Kidney epithelial cell (primary cell): ENCODE measurements at regions not wholly inside any gene's neighbourhood (a gene's known extent, or its start where the extent isn't known, plus 50 kb on each side); places are given as distances from the start of the nearest gene placed in this dataset.

Source experiments
- DNase-seq: peaks from one replicate; pipeline ENCODE4 v3.0.0-alpha.2; 2010; ENCODE audit warnings: low read depth
- H3K27me3 ChIP-seq: 2 replicates; pipeline ENCODE4 v1.6.0; 2011; ENCODE audit warnings: low read length; ENCODE audit not compliant: control insufficient read depth, insufficient read depth
- H3K36me3 ChIP-seq: 2 replicates; pipeline ENCODE4 v1.5.1; 2011; ENCODE audit warnings: low read length; ENCODE audit not compliant: control insufficient read depth, insufficient read depth
- H3K4me3 ChIP-seq: 2 replicates; pipeline ENCODE4 v1.5.1; 2011; ENCODE audit warnings: low read depth, mild to moderate bottlenecking, control low read depth, low read length
- CTCF ChIP-seq: IDR thresholded peaks from 2 replicates; pipeline ENCODE4 v1.5.1; 2011; ENCODE audit warnings: mild to moderate bottlenecking, moderate library complexity, low read length, control low read depth, inconsistent platforms; ENCODE audit not compliant: insufficient read depth, poor library complexity, severe bottlenecking

DNA sequence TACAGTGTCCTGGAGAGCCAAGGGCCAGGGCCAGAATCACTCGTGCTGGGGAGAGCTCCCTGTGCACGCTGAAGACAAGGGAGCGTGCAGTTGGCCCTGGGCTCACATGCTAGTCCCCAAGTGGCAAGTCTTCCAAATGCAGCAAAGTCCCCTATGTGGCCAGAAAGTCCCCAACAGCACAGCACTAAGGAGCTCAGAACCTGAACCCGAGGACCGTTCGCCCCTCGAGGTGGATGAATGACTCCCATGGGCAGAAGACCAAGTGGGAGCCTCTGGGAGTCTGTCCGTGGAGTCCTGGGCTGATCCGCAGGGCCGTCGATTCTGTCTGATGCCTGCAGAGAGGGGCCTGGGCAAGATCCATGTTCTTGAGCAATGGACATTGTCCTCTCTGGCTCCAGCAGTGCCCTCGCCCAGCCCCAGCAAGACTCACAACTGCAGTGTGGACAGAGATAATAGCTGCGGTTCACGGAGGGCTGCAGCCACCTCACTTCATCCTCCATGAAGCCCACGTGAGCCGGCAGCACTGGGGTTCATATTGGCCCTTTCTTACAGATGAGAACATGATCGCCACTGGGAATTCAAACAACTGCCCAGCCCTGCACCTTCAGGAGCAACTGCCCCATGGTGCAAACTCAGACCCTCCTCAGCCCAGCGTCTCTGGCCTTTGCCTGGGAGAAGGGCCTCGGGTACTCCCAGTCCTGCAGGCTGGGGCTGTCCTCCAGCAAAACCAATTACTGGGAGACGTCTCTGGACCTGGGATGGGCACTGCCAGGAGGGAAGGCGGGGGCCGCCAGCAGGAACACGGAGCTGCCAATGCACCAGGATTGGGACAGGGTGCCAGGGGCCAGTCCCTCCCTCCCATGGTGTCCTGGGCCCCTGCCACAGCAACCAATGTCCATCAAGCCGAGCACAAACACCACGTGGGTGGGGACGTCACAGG, 243.7 kb downstream of the NPHP4 start:
- DNase-seq = no peak
- H3K27me3 ChIP-seq = peaks cover 9% of the 10 kb centered on the region

GRCh38 chr1:5747426-5748285, 244.6 kb downstream of the NPHP4 start:
- DNase-seq = no peak
- H3K4me3 ChIP-seq = no peak overlapping the region
- peaks cover 8% of the 10 kb centered on the region for H3K27me3 ChIP-seq
- TF ChIP-seq CTCF = no peak
- H3K36me3 ChIP-seq = no peaks in the 10 kb centered on the region

More for the DNA sequence above, 243.7 kb downstream of the NPHP4 start:
- H3K4me3 ChIP-seq = no peak overlapping the region
- H3K36me3 ChIP-seq = no peaks in the 10 kb centered on the region
- TF ChIP-seq CTCF = no peak

DNA sequence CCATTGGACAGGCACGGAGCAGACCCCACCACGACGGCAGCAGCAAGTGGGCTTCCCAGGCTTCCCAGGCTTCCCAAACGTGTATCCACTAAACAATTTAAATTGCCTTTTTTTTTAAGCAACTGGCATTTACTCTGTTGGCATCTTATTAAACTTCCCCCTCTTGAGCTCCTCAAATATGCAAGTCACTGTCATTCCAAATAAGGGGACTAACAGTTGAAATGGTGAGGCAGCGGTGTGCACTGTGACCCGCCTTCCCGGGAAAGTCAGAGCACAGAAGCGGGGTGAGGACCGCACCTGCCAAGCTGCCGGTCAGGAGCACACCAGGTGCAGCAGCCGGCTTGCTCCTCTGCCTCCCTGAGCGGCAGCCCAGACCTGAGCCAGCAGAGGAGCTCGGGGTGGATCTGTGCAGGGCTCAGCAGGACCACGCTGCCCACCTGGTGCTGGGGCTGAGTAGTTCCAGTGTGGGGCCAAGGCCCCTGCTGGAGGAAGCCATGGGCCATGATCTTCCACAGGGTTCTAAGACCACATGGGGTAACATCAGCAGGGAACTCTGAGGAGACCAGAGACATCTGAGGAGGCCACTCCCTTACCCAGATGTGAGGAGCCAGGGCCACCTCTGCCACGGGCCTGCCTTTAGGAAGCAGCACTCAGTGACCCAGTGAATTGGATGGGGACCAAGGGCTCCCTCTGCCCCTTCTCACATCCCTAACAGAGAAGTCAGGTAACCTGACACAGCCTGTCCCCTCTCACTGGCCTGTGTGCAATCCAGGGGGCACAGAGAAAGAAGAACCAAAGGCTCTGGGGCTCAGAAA, 245.4 kb downstream of the NPHP4 start:
- TF ChIP-seq CTCF = no peak
- Histone ChIP-seq H3K4me3 (no peak overlapping the region), H3K27me3 (peaks cover 5% of the 10 kb centered on the region), H3K36me3 (no peaks in the 10 kb centered on the region)
- DNase-seq = no peak

DNA sequence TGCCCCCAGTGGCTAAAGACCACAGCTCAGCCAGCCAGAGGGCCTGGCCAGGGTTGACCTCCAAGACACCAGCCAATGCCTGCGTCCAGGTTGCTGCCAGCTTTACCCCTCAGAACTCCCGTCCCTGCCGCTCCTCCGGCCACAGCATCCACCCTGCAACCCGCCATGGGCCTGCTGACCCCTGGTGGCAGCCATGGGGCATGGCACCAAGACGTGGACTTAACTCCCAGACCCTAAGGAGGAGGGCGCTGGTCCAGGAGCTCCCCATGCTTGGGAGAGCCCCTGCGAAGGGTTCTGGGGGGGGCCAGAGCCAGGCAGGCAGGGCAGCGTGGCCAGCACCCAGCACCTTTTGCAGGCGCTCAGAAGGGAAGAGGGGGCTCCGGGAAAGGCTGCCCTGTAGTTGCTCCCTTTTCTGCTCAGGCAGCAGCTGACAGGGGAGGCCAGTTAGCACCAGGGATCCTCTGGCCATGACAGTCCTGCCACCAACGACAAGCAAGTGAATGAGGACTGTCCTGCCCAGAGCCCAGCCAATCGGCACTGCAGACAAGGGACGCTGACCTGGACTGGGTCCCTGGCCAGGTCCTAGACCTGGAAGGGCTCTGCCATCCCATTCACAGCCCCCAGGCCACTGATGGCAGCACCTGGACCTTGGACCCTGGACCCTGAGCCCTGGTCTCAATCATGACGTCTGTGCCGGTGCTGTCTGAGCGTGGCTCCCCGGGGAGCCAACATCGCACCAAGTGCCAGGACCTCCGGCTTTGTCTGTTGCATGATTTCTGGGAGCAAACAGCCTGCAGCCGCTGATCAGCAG, 246.2 kb downstream of the NPHP4 start:
- peak; percentile 7 for DNase-seq
- Histone ChIP-seq H3K4me3 (no peak overlapping the region), H3K36me3 (no peaks in the 10 kb centered on the region), H3K27me3 (peaks cover 5% of the 10 kb centered on the region)
- peak; percentile 89 for TF ChIP-seq CTCF
